Smooth muscle cell (in vitro differentiated cells): ENCODE measurements at regions not wholly inside any gene's neighbourhood (a gene's known extent, or its start where the extent isn't known, plus 50 kb on each side); places are given as distances from the start of the nearest gene placed in this dataset.
"Not testable (repeated sequence)": the region's sequence is repeated elsewhere in the genome, so short reads cannot be mapped to it uniquely, and the experiment has no call there.

Experiments used
- DNase-seq: peaks from one replicate; lab custom pipeline; 2025; ENCODE audit not compliant: unreplicated experiment; lab: John Stamatoyannopoulos, UW
- H2AFZ ChIP-seq: fragments of 200-600 bp; sonication (generic); 2 replicates; pipeline ENCODE4 v1.6.0; 2016; ENCODE audit warnings: antibody characterized with exemption, low read depth, mild to moderate bottlenecking
- H3F3A ChIP-seq: fragments of 200-600 bp; sonication (generic); 2 replicates; pipeline ENCODE4 v1.6.0; 2017; ENCODE audit warnings: antibody characterized with exemption, low read depth
- H3K27ac ChIP-seq: fragments of 200-600 bp; sonication (generic); 2 replicates; pipeline ENCODE4 v1.5.1; 2016; ENCODE audit warnings: low read depth, mild to moderate bottlenecking
- H3K27me3 ChIP-seq: fragments of 200-600 bp; sonication (generic); 2 replicates; pipeline ENCODE4 v1.6.1; 2016; ENCODE audit warnings: low read depth, mild to moderate bottlenecking
- H3K36me3 ChIP-seq: fragments of 200-600 bp; sonication (generic); 2 replicates; pipeline ENCODE4 v1.5.1; 2016; ENCODE audit warnings: low read depth
- H3K4me1 ChIP-seq: fragments of 200-600 bp; sonication (generic); 2 replicates; pipeline ENCODE4 v1.5.1; 2016; ENCODE audit warnings: low read depth
- H3K4me2 ChIP-seq: fragments of 200-600 bp; sonication (generic); 2 replicates; pipeline ENCODE4 v1.6.0; 2016; ENCODE audit warnings: mild to moderate bottlenecking
- H3K4me3 ChIP-seq: fragments of 200-600 bp; sonication (generic); 2 replicates; pipeline ENCODE4 v1.5.1; 2016; ENCODE audit warnings: mild to moderate bottlenecking
- H3K79me2 ChIP-seq: fragments of 200-600 bp; sonication (generic); 2 replicates; pipeline ENCODE4 v1.6.0; 2016; ENCODE audit warnings: low read depth, mild to moderate bottlenecking
- H3K9ac ChIP-seq: fragments of 200-600 bp; sonication (generic); 2 replicates; pipeline ENCODE4 v1.6.0; 2016; ENCODE audit warnings: low read depth
- H3K9me3 ChIP-seq: fragments of 200-600 bp; sonication (generic); replicated peaks from 2 replicates; pipeline ENCODE4 v1.5.1; 2016; ENCODE audit warnings: low read depth
- H4K20me1 ChIP-seq: fragments of 200-600 bp; sonication (generic); 2 replicates; pipeline ENCODE4 v1.6.0; 2016; ENCODE audit warnings: low read depth
- CTCF ChIP-seq: fragments of 200-600 bp; sonication (generic); IDR thresholded peaks from 2 replicates; pipeline ENCODE4 v1.5.1; 2017; ENCODE audit warnings: borderline replicate concordance, mild to moderate bottlenecking, antibody characterized with exemption; ENCODE audit not compliant: insufficient read depth, poor library complexity, severe bottlenecking
- WGBS: methylation state at CpG from one replicate; pipeline ENCODE4 v1.1.7; 2016; ENCODE audit warnings: low lambda C conversion rate; 5-methylcytosine and 5-hydroxymethylcytosine counted together

- no peak overlapping the region for H3K27ac ChIP-seq
- H3F3A ChIP-seq: no peaks in the 10 kb centered on the region
- H3K4me2 ChIP-seq: no peak overlapping the region
- H3K27me3 ChIP-seq: no peaks in the 10 kb centered on the region
- no peaks in the 10 kb centered on the region for H3K36me3 ChIP-seq
- H3K9ac ChIP-seq: no peak overlapping the region
- H4K20me1 ChIP-seq: no peaks in the 10 kb centered on the region
- 98% methylated on average over 17 of the region's 17 CpGs for WGBS
- H3K4me1 ChIP-seq: no peaks in the 10 kb centered on the region
- H3K79me2 ChIP-seq: no peaks in the 10 kb centered on the region
- no peak overlapping the region for H2AFZ ChIP-seq
- DNase-seq: no peak
- no peak overlapping the region for H3K4me3 ChIP-seq
- H3K9me3 ChIP-seq: no peaks in the 10 kb centered on the region
- no peak for TF ChIP-seq CTCF
Measured at GRCh38 chr15:30770759-30771158, 133.0 kb upstream of the FAN1 start.

- Histone ChIP-seq H3K36me3 (no peaks in the 10 kb centered on the region), H3K4me2 (no peak overlapping the region), H3K4me3 (no peak overlapping the region), H3K79me2 (no peaks in the 10 kb centered on the region), H3K27me3 (no peaks in the 10 kb centered on the region), H4K20me1 (no peaks in the 10 kb centered on the region), H3K9me3 (no peaks in the 10 kb centered on the region), H2AFZ (no peak overlapping the region), H3K27ac (no peak overlapping the region), H3K4me1 (no peaks in the 10 kb centered on the region), H3K9ac (no peak overlapping the region), H3F3A (no peaks in the 10 kb centered on the region)
- no peak for TF ChIP-seq CTCF
- no peak for DNase-seq
- WGBS: 96% methylated on average over 17 of the region's 17 CpGs
Measured at GRCh38 chr15:30783019-30783418, 120.7 kb upstream of the FAN1 start.

GRCh38 chr15:30788595-30788994 is 115.1 kb upstream of the FAN1 start:
- Histone ChIP-seq H3K9me3 (no peaks in the 10 kb centered on the region), H4K20me1 (no peaks in the 10 kb centered on the region), H3K79me2 (no peaks in the 10 kb centered on the region), H3K4me1 (no peaks in the 10 kb centered on the region), H3K27me3 (peaks cover 7% of the 10 kb centered on the region), H3K27ac (no peak overlapping the region), H3F3A (no peaks in the 10 kb centered on the region), H3K36me3 (no peaks in the 10 kb centered on the region), H3K4me3 (no peak overlapping the region), H3K4me2 (no peak overlapping the region), H3K9ac (no peak overlapping the region), H2AFZ (no peak overlapping the region)
- TF ChIP-seq CTCF: no peak
- no peak for DNase-seq

GRCh38 chr15:30791239-30792175 is 112.2 kb upstream of the FAN1 start:
- Histone ChIP-seq H3K4me3 (no peak overlapping the region), H3F3A (no peaks in the 10 kb centered on the region), H3K36me3 (no peaks in the 10 kb centered on the region), H3K9me3 (no peaks in the 10 kb centered on the region), H2AFZ (no peak overlapping the region), H3K4me2 (no peak overlapping the region), H3K4me1 (no peaks in the 10 kb centered on the region), H3K27ac (no peak overlapping the region), H3K9ac (no peak overlapping the region), H3K27me3 (peaks cover 7% of the 10 kb centered on the region), H4K20me1 (no peaks in the 10 kb centered on the region), H3K79me2 (no peaks in the 10 kb centered on the region)
- no peak for TF ChIP-seq CTCF
- no peak for DNase-seq
- 96% methylated on average over 18 of the region's 18 CpGs for WGBS

GRCh38 chr15:30792843-30793242 is 110.9 kb upstream of the FAN1 start:
- H3K4me3 ChIP-seq, H3K4me1 ChIP-seq, H3K27me3 ChIP-seq, H3K9ac ChIP-seq, H3K4me2 ChIP-seq, H3K27ac ChIP-seq, H4K20me1 ChIP-seq, H3F3A ChIP-seq, H2AFZ ChIP-seq, H3K36me3 ChIP-seq, H3K9me3 ChIP-seq, DNase-seq, H3K79me2 ChIP-seq: not testable (repeated sequence)
- WGBS: 74% methylated on average over 3 of the region's 3 CpGs
